SK-N-MC (cell line): ENCODE measurements at regions not wholly inside any gene's neighbourhood (a gene's known extent, or its start where the extent isn't known, plus 50 kb on each side); places are given as distances from the start of the nearest gene placed in this dataset.

Experiments
- DNase-seq: peaks from one replicate; pipeline ENCODE4 v3.0.0-alpha.2; 2011; ENCODE audit warnings: low read depth, low spot score
- H3K27ac ChIP-seq: fragments of 200-600 bp; sonication (generic); 2 replicates; pipeline ENCODE4 v1.5.1; 2016; ENCODE audit warnings: mixed run types
- H3K36me3 ChIP-seq: fragments of 200-600 bp; sonication (generic); 2 replicates; pipeline ENCODE4 v1.6.1; 2017; ENCODE audit warnings: antibody characterized with exemption, low read length, mixed read lengths; ENCODE audit not compliant: insufficient read depth
- H3K4me3 ChIP-seq: fragments of 200-600 bp; sonication (generic); 2 replicates; pipeline ENCODE4 v1.5.1; 2016
- H3K9ac ChIP-seq: fragments of 200-600 bp; sonication (generic); 2 replicates; pipeline ENCODE4 v1.8.0; 2017; ENCODE audit warnings: mixed run types, mixed read lengths; ENCODE audit not compliant: insufficient read length
- H3K9me3 ChIP-seq: fragments of 200-600 bp; sonication (generic); 2 replicates; pipeline ENCODE4 v1.6.1; 2017; ENCODE audit warnings: low read depth, mild to moderate bottlenecking, antibody characterized with exemption, low read length, moderate library complexity, mixed read lengths
- EZH2 ChIP-seq: fragments of 200-600 bp; sonication (generic); IDR thresholded peaks from one replicate; pipeline ENCODE4 v1.6.1; 2017; ENCODE audit warnings: antibody characterized with exemption
- FOXP2 ChIP-seq: optimal IDR thresholded peaks from 2 replicates; pipeline ENCODE3; 2011; ENCODE audit warnings: mild to moderate bottlenecking, moderate library complexity; ENCODE audit not compliant: insufficient read depth; ENCODE audit errors: extremely low read length, control extremely low read depth
- POLR2AphosphoS5 ChIP-seq: IDR thresholded peaks from 2 replicates; pipeline ENCODE4 v1.6.1; 2012; ENCODE audit warnings: mild to moderate bottlenecking, low read depth, low read length, borderline replicate concordance

GRCh38 chr20:48395816-48396546, 431.8 kb downstream of the PREX1 start:
- TF ChIP-seq POLR2AphosphoS5 (no peak), FOXP2 (no peak), EZH2 (no peak)
- Histone ChIP-seq H3K4me3 (no peak overlapping the region), H3K36me3 (no peaks in the 10 kb centered on the region), H3K9ac (no peak overlapping the region), H3K27ac (no peak overlapping the region), H3K9me3 (no peaks in the 10 kb centered on the region)
- DNase-seq = no peak

- Histone ChIP-seq H3K27ac (no peak overlapping the region), H3K4me3 (no peak overlapping the region), H3K9ac (no peak overlapping the region), H3K9me3 (no peaks in the 10 kb centered on the region), H3K36me3 (no peaks in the 10 kb centered on the region)
- TF ChIP-seq EZH2 (no peak), FOXP2 (no peak), POLR2AphosphoS5 (no peak)
- no peak for DNase-seq
These were observed 433.3 kb downstream of the PREX1 start for GRCh38 chr20:48394415-48395081.

GRCh38 chr20:48393737-48394314, 434.0 kb downstream of the PREX1 start:
- no peak overlapping the region for H3K9ac ChIP-seq
- H3K4me3 ChIP-seq = no peak overlapping the region
- H3K27ac ChIP-seq = no peak overlapping the region
- TF ChIP-seq POLR2AphosphoS5 = no peak
- no peak for TF ChIP-seq EZH2
- no peak for TF ChIP-seq FOXP2
- no peak for DNase-seq
- no peaks in the 10 kb centered on the region for H3K36me3 ChIP-seq
- H3K9me3 ChIP-seq = no peaks in the 10 kb centered on the region

- Histone ChIP-seq H3K9ac (no peak overlapping the region), H3K9me3 (no peaks in the 10 kb centered on the region), H3K36me3 (no peaks in the 10 kb centered on the region), H3K4me3 (no peak overlapping the region), H3K27ac (no peak overlapping the region)
- TF ChIP-seq FOXP2 (no peak), POLR2AphosphoS5 (no peak), EZH2 (no peak)
- no peak for DNase-seq
These were observed 434.5 kb downstream of the PREX1 start for GRCh38 chr20:48393311-48393685.

GRCh38 chr20:48392407-48393310, 435.1 kb downstream of the PREX1 start:
- H3K4me3 ChIP-seq = no peak overlapping the region
- no peaks in the 10 kb centered on the region for H3K36me3 ChIP-seq
- H3K9ac ChIP-seq = no peak overlapping the region
- no peak for DNase-seq
- no peaks in the 10 kb centered on the region for H3K9me3 ChIP-seq
- H3K27ac ChIP-seq = no peak overlapping the region
- TF ChIP-seq POLR2AphosphoS5 (no peak), FOXP2 (no peak), EZH2 (no peak)

- Histone ChIP-seq H3K27ac (no peak overlapping the region), H3K9ac (no peak overlapping the region), H3K4me3 (no peak overlapping the region), H3K36me3 (no peaks in the 10 kb centered on the region), H3K9me3 (no peaks in the 10 kb centered on the region)
- DNase-seq = no peak
- no peak for TF ChIP-seq EZH2
- no peak for TF ChIP-seq FOXP2
- no peak for TF ChIP-seq POLR2AphosphoS5
These were observed 436.8 kb downstream of the PREX1 start for GRCh38 chr20:48390981-48391380.

- Histone ChIP-seq H3K27ac (no peak overlapping the region), H3K4me3 (no peak overlapping the region), H3K36me3 (no peaks in the 10 kb centered on the region), H3K9me3 (no peaks in the 10 kb centered on the region), H3K9ac (no peak overlapping the region)
- no peak for TF ChIP-seq POLR2AphosphoS5
- no peak for DNase-seq
These were observed 440.1 kb downstream of the PREX1 start for GRCh38 chr20:48387675-48388074.

GRCh38 chr20:48385527-48385926, 442.3 kb downstream of the PREX1 start:
- Histone ChIP-seq H3K36me3 (no peaks in the 10 kb centered on the region), H3K4me3 (no peak overlapping the region), H3K27ac (no peak overlapping the region), H3K9ac (no peak overlapping the region), H3K9me3 (no peaks in the 10 kb centered on the region)
- DNase-seq = no peak
- TF ChIP-seq POLR2AphosphoS5 (no peak), FOXP2 (no peak), EZH2 (no peak)
